ENCODE measurements at regions not wholly inside any gene's neighbourhood (a gene's known extent, or its start where the extent isn't known, plus 50 kb on each side); places are given as distances from the start of the nearest gene placed in this dataset.

GRCh38 chr7:116354171-116354545 lies 143.8 kb downstream of the TES start:
- Histone ChIP-seq H3K27me3 (ENCODE audit: insufficient read depth in 3 of 3, low read length in 2 of 3) (no peaks in the 10 kb centered on the region), H3K9me3 (no peaks in the 10 kb centered on the region), H3K4me1 (peaks cover 28% of the 10 kb centered on the region), H3K4me3 (peak overlapping the region; percentile 27), H3K27ac (peak overlapping the region; percentile 75), H3K36me3 (ENCODE audit: insufficient read depth in 1 of 2, low read depth in 1 of 2) (no peaks in the 10 kb centered on the region)
- intact Hi-C loops (cut with DNase I) = no loop called here
- 32 to 40% (median 36%) methylated on average over 6 of the region's 6 CpGs for WGBS, 3 donors
- DNase-seq (no peak), ATAC-seq (peak; percentile 11 to 62 (median 53))
- TF ChIP-seq CTCF (IDR thresholded peaks at IDR 0.05) = no peak

GRCh38 chr7:116354546-116355423 lies 144.4 kb downstream of the TES start:
- Histone ChIP-seq H3K36me3 (ENCODE audit: insufficient read depth in 1 of 2, low read depth in 1 of 2) (no peaks in the 10 kb centered on the region), H3K4me1 (peaks cover 28% of the 10 kb centered on the region), H3K27ac (peak overlapping the region; percentile 75), H3K27me3 (ENCODE audit: insufficient read depth in 3 of 3, low read length in 2 of 3) (no peaks in the 10 kb centered on the region), H3K4me3 (peak overlapping the region; percentile 27), H3K9me3 (no peaks in the 10 kb centered on the region)
- intact Hi-C loops (cut with DNase I) = no loop called here
- DNase-seq (peak; percentile 39 to 60), ATAC-seq (peak; percentile 45 to 72 (median 64))
- TF ChIP-seq CTCF (IDR thresholded peaks at IDR 0.05) = no peak
- WGBS, 3 donors = 15 to 18% (median 17%) methylated on average over 10 of the region's 10 CpGs

GRCh38 chr7:116355424-116355765 lies 144.1 kb upstream of the CAV2 start:
- TF ChIP-seq CTCF (IDR thresholded peaks at IDR 0.05) = no peak
- 36 to 41% (median 38%) methylated on average over 2 of the region's 2 CpGs for WGBS, 3 donors
- ATAC-seq (no peak), DNase-seq (no peak)
- Histone ChIP-seq H3K9me3 (no peaks in the 10 kb centered on the region), H3K27me3 (ENCODE audit: insufficient read depth in 3 of 3, low read length in 2 of 3) (no peaks in the 10 kb centered on the region), H3K4me1 (peaks cover 28% of the 10 kb centered on the region), H3K4me3 (peak overlapping the region; percentile 27), H3K36me3 (ENCODE audit: insufficient read depth in 1 of 2, low read depth in 1 of 2) (no peaks in the 10 kb centered on the region), H3K27ac (peak overlapping the region; percentile 75)
- intact Hi-C loops (cut with DNase I) = no loop called here

- no peak for ATAC-seq
- DNase-seq = no peak
- H3K4me1 ChIP-seq = peaks cover 28% of the 10 kb centered on the region
- H3K9me3 ChIP-seq = no peaks in the 10 kb centered on the region
- no peaks in the 10 kb centered on the region for H3K36me3 ChIP-seq (ENCODE audit: insufficient read depth in 1 of 2, low read depth in 1 of 2)
- no peaks in the 10 kb centered on the region for H3K27me3 ChIP-seq (ENCODE audit: insufficient read depth in 3 of 3, low read length in 2 of 3)
- 82 to 89% (median 87%) methylated on average over 1 of the region's 1 CpG for WGBS, 3 donors
- H3K4me3 ChIP-seq = no peak overlapping the region
- peak overlapping the region; percentile 75 for H3K27ac ChIP-seq
- no peak for TF ChIP-seq CTCF (IDR thresholded peaks at IDR 0.05)
- intact Hi-C loops (cut with DNase I) = no loop called here
Observed at GRCh38 chr7:116356333-116356965, 143.1 kb upstream of the CAV2 start.
